ENCODE measurements at regions not wholly inside any gene's neighbourhood (a gene's known extent, or its start where the extent isn't known, plus 50 kb on each side); places are given as distances from the start of the nearest gene placed in this dataset.

DNA sequence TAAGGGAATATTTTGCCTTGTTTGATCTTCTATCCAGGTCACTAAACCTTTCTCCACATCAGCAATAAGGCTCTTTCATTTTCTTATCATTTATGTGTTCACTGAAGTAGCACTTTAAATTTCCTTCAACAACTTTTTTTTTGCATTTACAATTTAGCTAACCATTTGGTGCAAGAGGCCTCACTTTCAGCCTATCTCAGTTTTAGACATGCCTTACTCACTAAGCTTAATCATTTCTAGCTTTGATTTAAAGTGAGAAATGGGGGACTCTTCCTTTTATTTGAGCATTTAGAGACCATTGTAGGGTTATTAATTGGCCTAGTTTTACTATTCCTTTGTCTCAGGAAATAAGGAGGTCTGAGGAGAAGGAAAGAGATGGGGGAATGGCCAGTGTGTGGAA is 250.5 kb downstream of the AUH start:
- no peak overlapping the region for H3K4me3 ChIP-seq (ENCODE audit: control insufficient read depth, low read depth, low read length)
- DNase-seq (ENCODE audit: low read depth), result no peak
- TF ChIP-seq CTCF (IDR thresholded peaks at IDR 0.05; ENCODE audit: control insufficient read depth, insufficient read depth, low read depth, low read length, missing control alignments), result no peak

DNA sequence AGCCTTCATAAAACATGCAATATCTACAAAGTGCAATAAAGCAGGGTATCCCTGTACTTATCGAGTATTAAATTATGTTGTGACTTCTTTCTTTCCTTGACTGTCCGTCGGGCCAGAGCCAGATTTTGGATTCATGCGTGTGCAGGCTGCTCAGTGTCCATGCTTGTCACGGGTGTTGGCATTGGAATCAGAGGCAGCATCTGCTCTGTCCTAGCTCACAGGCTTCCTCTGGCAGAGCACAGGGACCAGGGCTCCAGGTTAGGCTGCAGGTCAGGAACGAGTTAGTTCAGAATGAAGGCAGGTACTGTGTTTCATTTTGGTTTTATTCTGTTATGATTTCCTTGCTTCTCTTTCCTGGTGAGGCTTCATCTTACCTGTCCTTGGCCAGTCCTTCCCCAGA is 249.8 kb downstream of the AUH start:
- TF ChIP-seq CTCF (IDR thresholded peaks at IDR 0.05; ENCODE audit: control insufficient read depth, insufficient read depth, low read depth, low read length, missing control alignments), result no peak
- DNase-seq (ENCODE audit: low read depth), result no peak
- no peak overlapping the region for H3K4me3 ChIP-seq (ENCODE audit: control insufficient read depth, low read depth, low read length)

DNA sequence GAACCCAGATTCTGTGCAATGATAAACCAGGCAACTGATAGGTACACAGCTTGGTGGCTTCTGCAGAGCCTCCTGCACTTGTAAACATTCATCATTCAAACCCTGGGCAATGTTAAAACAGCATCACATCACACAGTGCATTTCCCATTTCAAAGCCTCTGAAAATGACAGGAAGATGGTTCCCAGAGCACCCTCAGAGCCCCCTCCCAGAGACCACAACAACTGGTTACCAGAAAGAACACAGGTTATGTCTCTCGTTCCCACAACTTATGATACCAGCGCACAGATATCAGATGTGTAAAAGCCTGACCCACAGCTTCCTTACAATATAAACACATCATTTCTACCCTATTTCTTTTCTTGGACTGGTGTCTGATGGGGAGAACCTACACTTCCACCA is 248.7 kb downstream of the AUH start:
- DNase-seq (ENCODE audit: low read depth), result no peak
- H3K4me3 ChIP-seq (ENCODE audit: control insufficient read depth, low read depth, low read length), result no peak overlapping the region
- no peak for TF ChIP-seq CTCF (IDR thresholded peaks at IDR 0.05; ENCODE audit: control insufficient read depth, insufficient read depth, low read depth, low read length, missing control alignments)

GRCh38 chr9:91114450-91114849 is 247.3 kb downstream of the AUH start:
- no peak for TF ChIP-seq CTCF (IDR thresholded peaks at IDR 0.05; ENCODE audit: control insufficient read depth, insufficient read depth, low read depth, low read length, missing control alignments)
- H3K4me3 ChIP-seq (ENCODE audit: control insufficient read depth, low read depth, low read length), result no peak overlapping the region
- DNase-seq (ENCODE audit: low read depth), result no peak

DNA sequence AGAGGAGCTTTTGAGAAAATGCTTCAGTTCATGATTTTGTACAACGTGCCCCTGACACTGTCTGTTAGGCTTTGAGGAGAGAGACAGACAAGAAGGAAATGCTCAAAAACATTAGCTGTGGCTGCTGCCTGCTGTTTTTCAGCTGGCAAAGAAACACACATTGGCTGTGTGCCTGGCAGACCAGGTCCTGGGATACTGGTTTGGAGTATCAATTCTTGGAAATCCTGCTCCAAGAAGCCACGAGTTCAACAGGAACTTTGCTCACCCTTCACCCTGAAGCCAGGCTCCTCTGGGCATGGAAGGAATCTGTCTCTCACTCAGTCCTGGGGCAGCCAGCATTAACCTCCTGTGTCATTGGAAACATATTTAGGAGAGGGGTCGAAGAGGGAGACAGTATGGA is 245.5 kb downstream of the AUH start:
- H3K4me3 ChIP-seq (ENCODE audit: control insufficient read depth, low read depth, low read length), result no peak overlapping the region
- no peak for DNase-seq (ENCODE audit: low read depth)
- no peak for TF ChIP-seq CTCF (IDR thresholded peaks at IDR 0.05; ENCODE audit: control insufficient read depth, insufficient read depth, low read depth, low read length, missing control alignments)

DNA sequence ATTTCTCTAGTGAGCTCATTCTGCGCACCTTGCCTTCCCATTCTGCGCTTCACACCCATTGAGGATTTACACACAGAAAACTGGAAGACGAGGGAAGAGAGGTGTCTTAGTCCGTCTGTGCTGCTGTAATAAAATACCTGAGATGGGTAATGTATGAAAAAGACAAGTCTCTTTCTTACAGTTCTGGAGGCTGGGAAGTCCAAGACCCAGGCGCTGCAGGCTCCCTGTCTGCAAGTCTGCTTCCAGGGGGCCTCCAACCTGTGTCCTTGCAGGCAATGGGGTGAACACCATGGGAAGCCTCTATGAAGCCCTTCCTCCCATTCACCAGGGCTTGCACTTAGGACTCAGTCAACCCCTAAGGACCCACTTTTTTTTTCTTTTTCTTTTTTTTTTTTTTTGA is 245.0 kb downstream of the AUH start:
- no peak for DNase-seq (ENCODE audit: low read depth)
- no peak for TF ChIP-seq CTCF (IDR thresholded peaks at IDR 0.05; ENCODE audit: control insufficient read depth, insufficient read depth, low read depth, low read length, missing control alignments)
- no peak overlapping the region for H3K4me3 ChIP-seq (ENCODE audit: control insufficient read depth, low read depth, low read length)

- no peak for DNase-seq (ENCODE audit: low read depth)
- H3K4me3 ChIP-seq (ENCODE audit: control insufficient read depth, low read depth, low read length), result no peak overlapping the region
- TF ChIP-seq CTCF (IDR thresholded peaks at IDR 0.05; ENCODE audit: control insufficient read depth, insufficient read depth, low read depth, low read length, missing control alignments), result no peak
Observed at GRCh38 chr9:91117474-91117891, 244.2 kb downstream of the AUH start.
